Vagina (tissue), 2 donors: ENCODE measurements at regions not wholly inside any gene's neighbourhood (a gene's known extent, or its start where the extent isn't known, plus 50 kb on each side); places are given as distances from the start of the nearest gene placed in this dataset.

Experiments used
- POLR2A ChIP-seq, 2 donors: fragments of 450-650 bp; IDR thresholded peaks; one replicate each; pipeline ENCODE4 v1.6.1; 2017; ENCODE audit warnings: antibody characterized with exemption in 2 of 2, mild to moderate bottlenecking in 2 of 2, moderate library complexity in 2 of 2
- TF ChIP-seq, protein P1 (sequence below), 3 experiments: fragments of 450-650 bp in 2 of 3; fragments of 200-600 bp in 1 of 3; sonication (generic) in 1 of 3; IDR thresholded peaks; one replicate each; pipeline ENCODE4 v1.5.1; 2017 to 2019; ENCODE audit warnings: antibody characterized with exemption in 3 of 3, mild to moderate bottlenecking in 2 of 3, moderate library complexity in 2 of 3

DNA sequence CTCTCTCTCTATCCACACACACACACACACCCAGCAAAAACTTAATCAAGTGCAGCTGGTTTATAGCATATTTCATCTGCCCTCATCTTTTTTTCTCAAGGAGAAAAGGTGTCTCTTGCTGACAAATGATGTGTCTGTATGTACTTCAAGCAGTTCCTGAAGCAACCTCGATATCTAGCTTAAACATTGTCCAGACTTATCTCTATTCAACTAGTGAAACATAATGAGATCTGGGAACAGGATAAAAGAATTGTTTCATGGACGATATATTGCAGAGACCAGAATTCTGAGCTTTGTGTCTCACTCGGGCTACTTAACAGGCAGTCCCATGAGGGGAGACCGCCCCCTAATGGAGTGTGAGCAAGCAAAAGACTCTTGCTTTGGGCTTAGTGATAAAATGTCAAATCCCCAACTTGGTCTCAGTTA lies 929.2 kb upstream of the SOX11 start:
- TF ChIP-seq, protein P1, sequence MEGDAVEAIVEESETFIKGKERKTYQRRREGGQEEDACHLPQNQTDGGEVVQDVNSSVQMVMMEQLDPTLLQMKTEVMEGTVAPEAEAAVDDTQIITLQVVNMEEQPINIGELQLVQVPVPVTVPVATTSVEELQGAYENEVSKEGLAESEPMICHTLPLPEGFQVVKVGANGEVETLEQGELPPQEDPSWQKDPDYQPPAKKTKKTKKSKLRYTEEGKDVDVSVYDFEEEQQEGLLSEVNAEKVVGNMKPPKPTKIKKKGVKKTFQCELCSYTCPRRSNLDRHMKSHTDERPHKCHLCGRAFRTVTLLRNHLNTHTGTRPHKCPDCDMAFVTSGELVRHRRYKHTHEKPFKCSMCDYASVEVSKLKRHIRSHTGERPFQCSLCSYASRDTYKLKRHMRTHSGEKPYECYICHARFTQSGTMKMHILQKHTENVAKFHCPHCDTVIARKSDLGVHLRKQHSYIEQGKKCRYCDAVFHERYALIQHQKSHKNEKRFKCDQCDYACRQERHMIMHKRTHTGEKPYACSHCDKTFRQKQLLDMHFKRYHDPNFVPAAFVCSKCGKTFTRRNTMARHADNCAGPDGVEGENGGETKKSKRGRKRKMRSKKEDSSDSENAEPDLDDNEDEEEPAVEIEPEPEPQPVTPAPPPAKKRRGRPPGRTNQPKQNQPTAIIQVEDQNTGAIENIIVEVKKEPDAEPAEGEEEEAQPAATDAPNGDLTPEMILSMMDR (IDR thresholded peaks at IDR 0.05), result no peak
- TF ChIP-seq POLR2A (IDR thresholded peaks at IDR 0.05), result no peak
